Endothelial cell of umbilical vein (primary cell): ENCODE measurements at regions not wholly inside any gene's neighbourhood (a gene's known extent, or its start where the extent isn't known, plus 50 kb on each side); places are given as distances from the start of the nearest gene placed in this dataset.

Experiments used
- BruUV-seq: library from RNA; stranded (reverse); fragments of 400-500 nt; replicated peaks from 2 replicates; lab custom pipeline; 2021; lab: Mats Ljungman, UMichigan
- CTCF ChIA-PET: fragments of 300-600, 350-600 bp; sonication (Branson Sonifier 250); formaldehyde crosslinking; loops from one replicate; lab custom pipeline; 2021; ENCODE audit warnings: antibody characterized with exemption, inconsistent platforms; lab: Charles Lee
- POLR2A ChIA-PET: fragments of 300-600, 350-600 bp; sonication (Branson Sonifier 250); formaldehyde crosslinking; loops from one replicate; lab custom pipeline; 2021; ENCODE audit warnings: antibody characterized with exemption, inconsistent platforms; lab: Charles Lee
- DNase-seq: peaks from one replicate; pipeline ENCODE4 v3.0.0-alpha.2; 2011; ENCODE audit warnings: low read depth, low spot score
- FAIRE-seq: peaks from 2 replicates; lab custom pipeline; 2011; peaks lifted over from hg19 to GRCh38; lab: Jason Lieb, UNC
- H2AFZ ChIP-seq: 2 replicates; pipeline ENCODE4 v1.6.0; 2012; ENCODE audit warnings: low read depth, low read length, control low read depth, inconsistent platforms
- H3K27ac ChIP-seq: 2 replicates; pipeline ENCODE4 v1.5.1; 2011; ENCODE audit warnings: low read depth, mild to moderate bottlenecking, control low read depth, low read length, moderate library complexity; ENCODE audit not compliant: insufficient read depth
- H3K27me3 ChIP-seq, 2 experiments: 2 replicates each; pipeline versions ENCODE4 v1.6.0 to v1.6.1; 2011; ENCODE audit warnings: low read length in 2 of 2, mixed read lengths in 1 of 2; ENCODE audit not compliant: control insufficient read depth in 2 of 2, insufficient read depth in 2 of 2
- H3K36me3 ChIP-seq, 2 experiments: 2 replicates in 1 of 2; 3 replicates in 1 of 2; pipeline ENCODE4 v1.5.1; 2011; ENCODE audit warnings: low read length in 2 of 2, mild to moderate bottlenecking in 1 of 2, moderate library complexity in 1 of 2; ENCODE audit not compliant: control insufficient read depth in 2 of 2, insufficient read depth in 2 of 2; ENCODE audit errors: extremely low read depth in 1 of 2
- H3K4me1 ChIP-seq: 3 replicates; pipeline ENCODE4 v1.5.1; 2011; ENCODE audit warnings: mild to moderate bottlenecking, low read length; ENCODE audit not compliant: control insufficient read depth, insufficient read depth; ENCODE audit errors: extremely low read depth
- H3K4me2 ChIP-seq: 2 replicates; pipeline ENCODE4 v1.6.1; 2011; ENCODE audit warnings: low read length, control low read depth, mixed read lengths; ENCODE audit not compliant: insufficient read depth
- H3K4me3 ChIP-seq, 3 experiments: fragments of 200-600 bp in 1 of 3; sonication (generic), shearing (Covaris generic) in 1 of 3; replicated peaks in 1 of 3; 2 replicates each; pipeline ENCODE4 v1.5.1; 2011 to 2016; ENCODE audit warnings: control low read depth in 3 of 3, low read length in 3 of 3, mild to moderate bottlenecking in 2 of 3, inconsistent platforms in 1 of 3, low read depth in 1 of 3, moderate library complexity in 1 of 3; ENCODE audit not compliant: insufficient read depth in 1 of 3
- H3K79me2 ChIP-seq: 2 replicates; pipeline ENCODE4 v1.6.0; 2012; ENCODE audit warnings: low read length, inconsistent platforms; ENCODE audit not compliant: control insufficient read depth, insufficient read depth
- H3K9ac ChIP-seq: replicated peaks from 2 replicates; pipeline ENCODE3; 2011; ENCODE audit warnings: low read length, control low read depth; ENCODE audit not compliant: insufficient read depth; ENCODE audit errors: extremely low read depth
- H3K9me1 ChIP-seq: replicated peaks from 3 replicates; pipeline ENCODE4 v1.6.0; 2011; ENCODE audit warnings: mild to moderate bottlenecking, low read length; ENCODE audit not compliant: control insufficient read depth, insufficient read depth; ENCODE audit errors: extremely low read depth
- H3K9me3 ChIP-seq: replicated peaks from 2 replicates; pipeline ENCODE4 v1.5.1; 2012; ENCODE audit warnings: low read length, inconsistent platforms; ENCODE audit not compliant: control insufficient read depth, insufficient read depth
- H4K20me1 ChIP-seq: replicated peaks from 2 replicates; pipeline ENCODE3; 2011; ENCODE audit warnings: mild to moderate bottlenecking, low read length; ENCODE audit not compliant: control insufficient read depth, insufficient read depth; ENCODE audit errors: extremely low read depth
- EZH2 ChIP-seq: IDR thresholded peaks from 2 replicates; pipeline ENCODE4 v1.6.1; 2012; ENCODE audit warnings: borderline replicate concordance, low read depth, mild to moderate bottlenecking, moderate library complexity, low read length, inconsistent platforms; ENCODE audit not compliant: severe bottlenecking
- FOS ChIP-seq: IDR thresholded peaks from 2 replicates; pipeline ENCODE4 v1.6.1; 2011; ENCODE audit warnings: mild to moderate bottlenecking, low read length, moderate library complexity, borderline replicate concordance; ENCODE audit not compliant: insufficient read depth
- GATA2 ChIP-seq: IDR thresholded peaks from 2 replicates; pipeline ENCODE4 v1.7.0; 2011; ENCODE audit warnings: low read depth, mild to moderate bottlenecking, moderate library complexity, mixed read lengths, low read length; ENCODE audit not compliant: insufficient read length, insufficient read depth
- JUN ChIP-seq: IDR thresholded peaks from 2 replicates; pipeline ENCODE4 v1.6.1; 2011; ENCODE audit warnings: borderline replicate concordance, low read depth; ENCODE audit not compliant: insufficient read length, insufficient read depth
- MYC ChIP-seq: IDR thresholded peaks from one replicate; pipeline ENCODE4 v1.6.1; 2011; ENCODE audit warnings: mild to moderate bottlenecking, low read depth, low read length
- POLR2A ChIP-seq: IDR thresholded peaks from 2 replicates; pipeline ENCODE4 v1.6.1; 2012; ENCODE audit warnings: low read depth, mild to moderate bottlenecking, control low read depth, low read length
- POLR2AphosphoS5 ChIP-seq: IDR thresholded peaks from 2 replicates; pipeline ENCODE4 v1.6.1; 2012; ENCODE audit warnings: low read depth, mild to moderate bottlenecking, control low read depth, low read length, moderate library complexity; ENCODE audit not compliant: insufficient read depth
- dilution Hi-C: fragments of 300-500 bp; cut with MboI; formaldehyde crosslinking; loops from one replicate; pipeline ENCODE4 v1.15.0; 2019; ENCODE audit warnings: low sequenced_read_pairs; ENCODE audit not compliant: extremely low pct_ligation_motif_present
- intact Hi-C: fragments of 100-400 bp; cut with micrococcal nuclease; formaldehyde crosslinking; loops from one replicate; pipeline ENCODE4 v1.10.0; 2022
- TF ChIP-seq, protein P1 (sequence below): IDR thresholded peaks from 2 replicates; pipeline ENCODE4 v1.6.1; 2011; ENCODE audit not compliant: insufficient read depth, insufficient read length
- TF ChIP-seq, protein P2 (sequence below), 2 donors: IDR thresholded peaks; 1 replicate in 1 of 2; 2 replicates in 1 of 2; pipeline ENCODE4 v1.5.1; 2011; ENCODE audit warnings: low read length in 2 of 2, mild to moderate bottlenecking in 2 of 2, moderate library complexity in 2 of 2, control low read depth in 1 of 2, inconsistent platforms in 1 of 2, low read depth in 1 of 2; ENCODE audit not compliant: insufficient read depth in 1 of 2; ENCODE audit errors: extremely low read depth in 1 of 2

DNA sequence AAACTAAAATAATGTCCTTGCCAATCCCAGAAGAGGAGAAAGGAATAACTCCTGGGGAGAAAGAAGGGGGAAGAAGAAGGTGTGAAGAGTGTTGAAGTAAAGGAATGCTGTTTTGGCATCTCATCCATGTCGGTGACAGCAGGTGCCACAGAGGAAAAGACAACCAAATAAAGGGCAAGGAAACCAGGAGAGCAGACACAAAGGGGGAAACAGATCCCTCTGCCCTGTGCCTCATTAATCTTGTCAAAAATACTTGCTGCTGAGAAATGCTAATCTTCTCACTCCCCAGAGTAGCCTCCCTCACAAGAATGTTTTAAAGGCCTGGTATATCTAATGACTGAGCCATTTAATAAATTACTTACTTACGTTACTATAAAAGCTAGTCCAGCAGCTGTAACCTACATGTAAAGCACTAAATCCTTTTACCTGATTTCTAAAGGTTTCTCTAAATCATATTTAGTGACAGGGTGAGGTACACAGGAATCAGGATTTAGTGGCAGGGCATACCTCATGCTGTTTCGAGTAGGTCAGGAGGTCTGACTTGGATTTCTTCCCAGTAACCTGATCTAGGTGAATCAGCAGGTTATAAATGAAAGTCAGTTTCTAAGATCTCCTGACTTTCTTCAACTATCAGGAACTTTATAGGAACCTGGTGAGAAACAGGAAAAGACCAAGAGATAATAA, 377.1 kb downstream of the CENPW start:
- peaks cover 8% of the 10 kb centered on the region for H3K4me1 ChIP-seq
- DNase-seq (no peak), FAIRE-seq (no peak)
- ChIA-PET POLR2A (no interaction called here), CTCF (no interaction called here)
- H3K4me3 ChIP-seq, result no peak overlapping the region
- no peaks in the 10 kb centered on the region for H3K9me1 ChIP-seq
- no peaks in the 10 kb centered on the region for H4K20me1 ChIP-seq
- H3K9ac ChIP-seq, result no peak overlapping the region
- dilution Hi-C loops (no loop called here), intact Hi-C loops (no loop called here)
- no peaks in the 10 kb centered on the region for H3K79me2 ChIP-seq
- no TSS peak for BruUV-seq
- TF ChIP-seq FOS, result no peak
- no peak for TF ChIP-seq MYC
- no peak for TF ChIP-seq GATA2
- TF ChIP-seq, protein P1, sequence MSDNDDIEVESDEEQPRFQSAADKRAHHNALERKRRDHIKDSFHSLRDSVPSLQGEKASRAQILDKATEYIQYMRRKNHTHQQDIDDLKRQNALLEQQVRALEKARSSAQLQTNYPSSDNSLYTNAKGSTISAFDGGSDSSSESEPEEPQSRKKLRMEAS, result no peak
- TF ChIP-seq, protein P2, sequence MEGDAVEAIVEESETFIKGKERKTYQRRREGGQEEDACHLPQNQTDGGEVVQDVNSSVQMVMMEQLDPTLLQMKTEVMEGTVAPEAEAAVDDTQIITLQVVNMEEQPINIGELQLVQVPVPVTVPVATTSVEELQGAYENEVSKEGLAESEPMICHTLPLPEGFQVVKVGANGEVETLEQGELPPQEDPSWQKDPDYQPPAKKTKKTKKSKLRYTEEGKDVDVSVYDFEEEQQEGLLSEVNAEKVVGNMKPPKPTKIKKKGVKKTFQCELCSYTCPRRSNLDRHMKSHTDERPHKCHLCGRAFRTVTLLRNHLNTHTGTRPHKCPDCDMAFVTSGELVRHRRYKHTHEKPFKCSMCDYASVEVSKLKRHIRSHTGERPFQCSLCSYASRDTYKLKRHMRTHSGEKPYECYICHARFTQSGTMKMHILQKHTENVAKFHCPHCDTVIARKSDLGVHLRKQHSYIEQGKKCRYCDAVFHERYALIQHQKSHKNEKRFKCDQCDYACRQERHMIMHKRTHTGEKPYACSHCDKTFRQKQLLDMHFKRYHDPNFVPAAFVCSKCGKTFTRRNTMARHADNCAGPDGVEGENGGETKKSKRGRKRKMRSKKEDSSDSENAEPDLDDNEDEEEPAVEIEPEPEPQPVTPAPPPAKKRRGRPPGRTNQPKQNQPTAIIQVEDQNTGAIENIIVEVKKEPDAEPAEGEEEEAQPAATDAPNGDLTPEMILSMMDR (IDR thresholded peaks at IDR 0.05; ENCODE audit: extremely low read depth in 1 of 2, insufficient read depth in 1 of 2, low read depth in 1 of 2, low read length in 2 of 2), result no peak
- no peak for TF ChIP-seq POLR2AphosphoS5
- no peak for TF ChIP-seq JUN
- TF ChIP-seq EZH2, result no peak
- TF ChIP-seq POLR2A, result no peak
- H3K4me2 ChIP-seq, result no peak overlapping the region
- no peaks in the 10 kb centered on the region for H3K27me3 ChIP-seq
- H3K27ac ChIP-seq, result no peak overlapping the region
- H2AFZ ChIP-seq, result no peak overlapping the region
- no peaks in the 10 kb centered on the region for H3K36me3 ChIP-seq
- no peaks in the 10 kb centered on the region for H3K9me3 ChIP-seq
